Activated B cell treated with CpG ODN at 0.5 μM for 24 hours (primary cell): ENCODE measurements at regions not wholly inside any gene's neighbourhood (a gene's known extent, or its start where the extent isn't known, plus 50 kb on each side); places are given as distances from the start of the nearest gene placed in this dataset.

Experiments used
- ATAC-seq: fragments of 200-7000 bp; cut with Tn5 transposase; one replicate; pipeline ENCODE4 v1.10.0; 2021; ENCODE audit warnings: low read depth, mild to moderate bottlenecking, moderate library complexity
- CTCF ChIA-PET: fragments of 350-600 bp; sonication (Branson Sonifier 250); formaldehyde crosslinking; loops from one replicate; lab custom pipeline; 2021; ENCODE audit warnings: antibody characterized with exemption; lab: Charles Lee
- POLR2A ChIA-PET: fragments of 350-600 bp; sonication (Branson Sonifier 250); formaldehyde crosslinking; loops from one replicate; lab custom pipeline; 2021; ENCODE audit warnings: antibody characterized with exemption; lab: Charles Lee
- DNase-seq: peaks from one replicate; pipeline ENCODE4 v3.0.0; 2022
- H3K27ac Mint-ChIP-seq: one replicate; pipeline ENCODE4 v1.8.0; 2020; ENCODE audit warnings: mixed read lengths
- H3K27me3 Mint-ChIP-seq: one replicate; pipeline ENCODE4 v1.8.0; 2021; ENCODE audit warnings: mixed read lengths
- H3K36me3 Mint-ChIP-seq: one replicate; pipeline ENCODE4 v1.8.0; 2021; ENCODE audit warnings: low read depth, mixed read lengths
- H3K4me1 Mint-ChIP-seq: one replicate; pipeline ENCODE4 v1.8.0; 2021; ENCODE audit warnings: mixed read lengths
- H3K4me3 Mint-ChIP-seq: one replicate; pipeline ENCODE4 v1.8.0; 2020; ENCODE audit warnings: mild to moderate bottlenecking, mixed read lengths
- H3K9me3 Mint-ChIP-seq: one replicate; pipeline ENCODE4 v1.8.0; 2020; ENCODE audit warnings: mixed read lengths
- intact Hi-C: fragments of 100-400 bp; cut with micrococcal nuclease; formaldehyde crosslinking; loops from one replicate; pipeline ENCODE4 v1.15.1; 2024
- TF ChIP-seq, protein P1 (sequence below): fragments of 200-600 bp; IDR thresholded peaks from one replicate; pipeline ENCODE4 v1.8.0; 2022; ENCODE audit warnings: antibody characterized with exemption, mild to moderate bottlenecking

DNA sequence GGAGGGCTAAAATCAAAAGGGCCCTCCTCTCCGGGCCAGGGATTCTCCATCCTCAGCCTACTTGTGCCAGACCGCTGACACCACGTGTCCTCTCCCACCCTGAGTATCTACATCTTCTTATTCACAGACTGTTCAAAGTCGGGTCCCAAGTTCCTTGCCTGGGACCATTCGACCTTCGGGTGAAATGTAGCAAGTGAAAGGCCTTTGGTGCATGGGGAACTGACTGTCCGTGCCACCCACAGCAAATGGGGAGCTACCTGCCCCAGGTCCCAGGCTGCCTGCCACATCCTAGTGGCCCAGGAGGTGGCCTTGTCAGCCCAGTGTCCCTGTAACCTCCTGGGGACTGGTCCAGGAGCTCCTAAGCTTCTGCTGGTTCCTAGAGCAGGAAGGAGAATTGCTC, 67.3 kb downstream of the RTL6 start:
- ChIA-PET POLR2A (no interaction called here), CTCF (no interaction called here)
- no peak overlapping the region for H3K27ac Mint-ChIP-seq
- intact Hi-C loops, result no loop called here
- H3K9me3 Mint-ChIP-seq, result no peaks in the 10 kb centered on the region
- TF ChIP-seq, protein P1, sequence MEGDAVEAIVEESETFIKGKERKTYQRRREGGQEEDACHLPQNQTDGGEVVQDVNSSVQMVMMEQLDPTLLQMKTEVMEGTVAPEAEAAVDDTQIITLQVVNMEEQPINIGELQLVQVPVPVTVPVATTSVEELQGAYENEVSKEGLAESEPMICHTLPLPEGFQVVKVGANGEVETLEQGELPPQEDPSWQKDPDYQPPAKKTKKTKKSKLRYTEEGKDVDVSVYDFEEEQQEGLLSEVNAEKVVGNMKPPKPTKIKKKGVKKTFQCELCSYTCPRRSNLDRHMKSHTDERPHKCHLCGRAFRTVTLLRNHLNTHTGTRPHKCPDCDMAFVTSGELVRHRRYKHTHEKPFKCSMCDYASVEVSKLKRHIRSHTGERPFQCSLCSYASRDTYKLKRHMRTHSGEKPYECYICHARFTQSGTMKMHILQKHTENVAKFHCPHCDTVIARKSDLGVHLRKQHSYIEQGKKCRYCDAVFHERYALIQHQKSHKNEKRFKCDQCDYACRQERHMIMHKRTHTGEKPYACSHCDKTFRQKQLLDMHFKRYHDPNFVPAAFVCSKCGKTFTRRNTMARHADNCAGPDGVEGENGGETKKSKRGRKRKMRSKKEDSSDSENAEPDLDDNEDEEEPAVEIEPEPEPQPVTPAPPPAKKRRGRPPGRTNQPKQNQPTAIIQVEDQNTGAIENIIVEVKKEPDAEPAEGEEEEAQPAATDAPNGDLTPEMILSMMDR, result no peak
- peaks cover 16% of the 10 kb centered on the region for H3K27me3 Mint-ChIP-seq
- DNase-seq (no peak), ATAC-seq (no peak)
- no peak overlapping the region for H3K4me3 Mint-ChIP-seq
- H3K4me1 Mint-ChIP-seq, result no peaks in the 10 kb centered on the region
- no peaks in the 10 kb centered on the region for H3K36me3 Mint-ChIP-seq

DNA sequence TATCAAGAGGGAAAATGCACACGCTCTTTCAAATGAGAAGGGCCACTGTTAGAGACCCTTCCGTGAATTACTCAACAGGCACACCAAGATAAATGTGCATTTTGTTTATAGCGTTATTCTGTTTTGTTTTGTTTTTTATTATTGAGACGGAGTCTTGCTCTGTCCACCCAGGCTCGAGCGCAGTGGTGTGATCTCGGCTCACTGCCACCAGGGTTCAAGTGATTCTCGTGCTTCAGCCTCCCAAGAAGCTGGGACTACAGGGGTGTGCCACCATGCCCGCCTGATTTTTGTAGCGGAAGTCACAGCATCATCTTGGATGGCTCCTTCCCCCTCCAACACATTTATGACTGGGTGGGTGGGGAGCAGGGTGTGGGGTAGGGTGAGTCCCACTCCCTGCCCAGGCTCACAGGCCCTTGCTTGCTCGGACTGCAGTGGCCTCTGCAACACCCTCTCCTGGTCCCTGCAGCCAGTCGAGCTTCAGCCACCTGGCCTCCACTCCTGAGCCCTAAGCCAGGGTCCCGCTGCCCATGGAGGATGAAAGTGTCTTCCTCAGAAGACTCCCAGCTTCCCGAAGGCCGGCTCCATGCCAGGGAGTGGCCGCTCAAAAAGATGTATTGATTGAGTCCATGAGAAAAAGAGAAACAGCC, 68.0 kb downstream of the RTL6 start:
- Mint-ChIP-seq H3K27ac (no peak overlapping the region), H3K36me3 (no peaks in the 10 kb centered on the region), H3K4me1 (no peaks in the 10 kb centered on the region), H3K9me3 (no peaks in the 10 kb centered on the region), H3K27me3 (peaks cover 16% of the 10 kb centered on the region), H3K4me3 (no peak overlapping the region)
- intact Hi-C loops, result no loop called here
- TF ChIP-seq, protein P1, result no peak
- DNase-seq (no peak), ATAC-seq (no peak)
- POLR2A ChIA-PET, result no interaction called here
- CTCF ChIA-PET, result no interaction called here

DNA sequence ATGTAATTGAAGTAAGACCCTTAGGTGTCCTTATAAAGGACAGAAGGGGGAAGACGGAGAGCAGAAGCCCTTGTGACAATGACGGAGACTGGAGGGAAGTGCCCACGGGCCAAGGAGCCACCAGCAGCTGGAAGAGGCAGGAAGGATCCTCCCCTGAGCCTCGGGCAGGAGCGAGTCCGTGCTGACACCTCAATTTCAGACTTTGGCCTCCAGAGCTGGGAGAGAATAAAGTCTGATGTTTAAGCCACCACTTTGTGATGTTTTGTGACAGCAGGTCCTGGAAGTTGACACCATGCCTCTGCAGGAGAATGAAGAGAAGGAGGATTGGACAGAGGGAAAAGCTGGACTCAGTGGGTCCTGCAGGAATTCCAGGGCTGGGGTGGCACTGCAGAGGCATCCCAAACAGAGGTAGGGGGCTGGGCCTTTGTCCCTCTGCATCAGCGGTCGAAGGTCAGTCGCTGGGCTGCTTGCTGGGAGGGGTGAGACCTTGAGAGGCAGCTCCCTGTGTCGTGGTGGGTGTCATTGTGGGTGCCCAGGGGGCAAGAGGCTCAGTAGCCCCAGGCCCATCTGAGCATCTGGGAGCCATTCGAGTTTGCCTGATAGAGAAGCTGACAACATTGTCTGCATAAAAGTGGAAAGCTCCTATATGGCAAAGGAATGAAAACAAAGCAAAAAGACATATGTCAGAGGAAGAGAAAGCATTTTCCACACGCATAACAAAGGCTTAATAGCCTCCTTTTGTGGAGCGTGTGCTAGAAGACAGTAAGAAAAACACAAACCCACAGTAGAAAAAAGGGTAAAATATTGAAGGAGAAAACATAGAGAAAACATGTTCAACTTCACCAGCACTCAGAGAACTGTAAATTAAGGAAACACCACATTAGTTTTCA, 68.8 kb downstream of the RTL6 start:
- no peak for ATAC-seq
- intact Hi-C loops, result no loop called here
- POLR2A ChIA-PET, result interaction anchor here (0.7 kb wide), 1 partner anchor 248 kb away, joined by 3 read pairs; the partner anchor contains the start of gene PARVG
- CTCF ChIA-PET, result no interaction called here
- no peak overlapping the region for H3K27ac Mint-ChIP-seq
- H3K27me3 Mint-ChIP-seq, result peaks cover 20% of the 10 kb centered on the region
- TF ChIP-seq, protein P1, result no peak
- H3K9me3 Mint-ChIP-seq, result no peaks in the 10 kb centered on the region
- DNase-seq, result no peak
- no peaks in the 10 kb centered on the region for H3K4me1 Mint-ChIP-seq
- no peaks in the 10 kb centered on the region for H3K36me3 Mint-ChIP-seq
- no peak overlapping the region for H3K4me3 Mint-ChIP-seq

DNA sequence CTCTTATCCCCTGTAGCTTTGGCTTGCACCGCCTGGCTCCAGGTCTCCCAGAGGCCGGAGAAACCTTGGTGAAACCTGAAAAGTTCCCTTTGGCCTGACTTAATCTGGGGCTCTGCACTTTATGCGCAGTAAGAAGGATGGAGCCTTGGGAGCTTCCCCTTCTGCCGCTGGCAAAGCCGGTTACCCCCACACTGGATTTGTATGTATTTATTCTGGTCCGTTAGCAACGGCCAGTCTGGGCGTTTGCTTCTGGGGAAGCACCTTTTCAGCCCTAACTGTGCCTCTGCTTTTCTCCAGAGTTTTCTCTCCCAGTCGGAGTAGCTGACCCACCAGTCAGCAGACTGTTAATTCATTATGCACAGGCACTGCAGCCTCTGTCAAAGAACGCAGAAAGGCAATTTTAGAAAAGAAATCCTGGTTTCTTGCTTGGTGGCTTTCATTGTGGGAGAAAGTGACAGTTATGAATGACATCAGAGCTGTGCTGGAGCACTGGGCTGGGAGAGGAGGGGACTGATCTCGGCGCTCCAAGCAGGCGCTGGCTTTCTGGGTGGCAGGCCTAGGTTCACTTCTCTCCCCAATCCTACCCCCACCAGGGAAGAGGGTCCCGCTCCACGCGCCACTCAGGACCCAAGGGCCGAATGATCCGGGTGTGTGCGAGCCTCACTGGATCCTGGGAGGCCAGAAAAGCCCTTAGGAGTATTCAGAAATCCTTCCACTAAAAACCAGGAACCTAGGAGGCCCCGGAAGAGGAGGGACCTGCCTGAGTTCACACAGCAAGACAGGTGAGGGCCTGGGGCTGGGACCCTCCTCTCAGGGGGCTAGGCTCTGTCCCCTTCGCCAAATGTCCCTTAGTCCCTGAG, 70.2 kb downstream of the RTL6 start:
- Mint-ChIP-seq H3K36me3 (no peaks in the 10 kb centered on the region), H3K27ac (no peak overlapping the region), H3K4me1 (no peaks in the 10 kb centered on the region), H3K9me3 (no peaks in the 10 kb centered on the region), H3K27me3 (peaks cover 20% of the 10 kb centered on the region), H3K4me3 (no peak overlapping the region)
- CTCF ChIA-PET, result no interaction called here
- DNase-seq (no peak), ATAC-seq (no peak)
- intact Hi-C loops, result no loop called here
- POLR2A ChIA-PET, result no interaction called here
- TF ChIP-seq, protein P1, result no peak
